ACHN (cell line): ENCODE measurements at regions not wholly inside any gene's neighbourhood (a gene's known extent, or its start where the extent isn't known, plus 50 kb on each side); places are given as distances from the start of the nearest gene placed in this dataset.

Source experiments
- DNase-seq: peaks from one replicate; pipeline ENCODE4 v3.0.0-alpha.2; 2015
- in situ Hi-C: cut with HindIII; loops from 2 replicates; pipeline ENCODE4 v1.10.0; 2017; ENCODE audit warnings: low sequenced_read_pairs, low pct_ligation_motif_present, low pct_unique_long_range_greater_than_20kb

GRCh38 chr2:120859128-120859527 lies 123.5 kb downstream of the GLI2 start:
- in situ Hi-C loops, result no loop called here
- no peak for DNase-seq

DNA sequence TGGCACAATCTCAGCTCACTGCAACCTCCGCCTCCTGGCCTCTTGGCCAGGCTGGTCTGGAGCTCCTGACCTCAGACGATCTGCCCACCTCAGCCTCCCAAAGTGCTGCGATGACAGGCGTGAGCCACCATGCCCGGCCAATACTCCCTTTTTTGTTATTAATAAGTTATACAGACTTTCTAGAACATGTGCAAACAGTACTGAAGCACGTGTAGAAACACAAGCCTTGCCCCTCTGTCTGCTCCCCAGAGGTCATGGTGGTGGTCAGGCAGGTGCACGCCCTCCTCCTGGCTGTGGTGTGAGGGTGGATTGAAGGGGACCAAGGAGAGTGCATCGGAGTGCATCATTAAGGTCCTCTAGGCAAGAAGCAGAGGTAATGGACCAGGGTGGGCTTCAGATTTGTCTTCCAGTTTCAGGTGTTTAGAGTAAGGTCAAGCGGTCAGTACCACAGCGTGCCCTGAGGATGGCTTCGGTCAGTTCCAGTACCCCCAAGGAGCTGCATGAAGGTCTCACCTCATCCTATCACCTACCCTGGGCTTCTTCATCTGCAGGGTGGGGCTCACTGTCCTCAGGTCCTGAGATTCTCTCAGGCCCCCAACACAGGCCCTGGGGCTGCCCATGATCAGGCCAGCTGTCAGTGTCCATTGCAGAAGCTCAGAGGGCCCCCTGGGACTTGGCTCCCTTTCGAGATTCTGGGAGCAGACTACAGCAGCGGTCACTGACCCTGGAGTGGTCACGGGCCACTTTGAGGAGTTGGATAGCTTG lies 124.3 kb downstream of the GLI2 start:
- in situ Hi-C loops, result no loop called here

DNA sequence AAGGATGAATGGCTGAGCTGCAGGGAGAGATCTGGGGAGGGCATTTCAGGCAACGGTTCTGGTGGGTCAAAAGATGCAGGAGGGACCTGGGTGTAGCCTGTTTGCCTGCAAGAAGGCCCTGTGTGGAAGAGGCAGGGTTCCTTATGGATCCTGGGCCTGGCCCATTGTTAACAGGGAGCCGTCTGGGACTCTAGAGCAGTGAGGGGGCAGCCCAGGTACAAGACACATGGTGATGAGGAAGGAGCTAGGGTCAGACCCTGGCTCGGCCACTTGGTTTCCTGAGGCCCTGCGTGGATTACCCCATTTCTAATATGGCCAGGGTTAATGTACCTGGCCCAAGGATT lies 124.9 kb downstream of the GLI2 start:
- DNase-seq, result no peak
- in situ Hi-C loops, result no loop called here

More for the DNA sequence above, 124.3 kb downstream of the GLI2 start:
- DNase-seq, result no peak

- in situ Hi-C loops, result no loop called here
- DNase-seq, result no peak
Observed at GRCh38 chr2:120861191-120861575, 125.5 kb downstream of the GLI2 start.

- in situ Hi-C loops, result no loop called here
- DNase-seq, result no peak
Observed at GRCh38 chr2:120861576-120862191, 126.0 kb downstream of the GLI2 start.

- in situ Hi-C loops, result no loop called here
- no peak for DNase-seq
Observed at GRCh38 chr2:120862201-120863060, 126.8 kb downstream of the GLI2 start.

GRCh38 chr2:120863146-120863545 lies 127.5 kb downstream of the GLI2 start:
- no peak for DNase-seq
- in situ Hi-C loops, result no loop called here

DNA sequence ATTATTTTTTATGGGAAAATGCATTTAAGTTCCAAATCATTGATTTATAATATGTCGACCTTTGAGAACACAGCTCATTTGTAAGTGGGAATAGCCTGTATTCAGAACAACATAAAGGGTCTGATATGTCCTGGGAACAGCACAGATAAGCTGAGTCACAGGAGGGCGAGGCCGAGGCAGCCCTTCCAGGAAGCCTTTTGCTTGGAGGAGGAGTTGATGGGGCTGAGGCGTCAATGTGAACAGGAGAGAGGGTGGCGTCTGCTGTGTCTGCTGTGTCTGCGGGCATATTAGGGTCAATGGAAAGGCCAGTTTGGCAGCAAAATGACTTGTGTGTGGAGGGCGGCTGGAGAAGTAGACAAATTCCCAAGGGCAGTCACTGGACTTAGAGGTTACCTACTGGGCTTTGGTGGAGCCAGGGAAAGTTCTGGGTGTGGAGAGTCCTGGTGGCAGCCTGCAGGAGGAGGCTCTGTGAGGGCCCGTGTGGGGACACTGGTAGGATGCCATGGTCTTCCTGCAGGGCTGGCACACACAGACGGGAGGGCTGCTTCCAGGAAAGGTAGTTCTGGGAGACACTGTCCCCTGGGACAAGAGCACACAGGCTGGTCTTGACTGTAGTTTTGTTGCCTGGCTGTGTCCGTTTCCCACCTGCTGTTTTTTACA lies 128.1 kb downstream of the GLI2 start:
- in situ Hi-C loops, result no loop called here
- peak; percentile 14 for DNase-seq

- in situ Hi-C loops, result no loop called here
- DNase-seq, result no peak
Observed at GRCh38 chr2:120864981-120865380, 129.3 kb downstream of the GLI2 start.

GRCh38 chr2:120865656-120866055 lies 130.0 kb downstream of the GLI2 start:
- in situ Hi-C loops, result no loop called here
- no peak for DNase-seq

- no peak for DNase-seq
- in situ Hi-C loops, result no loop called here
Observed at GRCh38 chr2:120866071-120866470, 130.4 kb downstream of the GLI2 start.

- DNase-seq, result no peak
- in situ Hi-C loops, result no loop called here
Observed at GRCh38 chr2:120866483-120867140, 130.9 kb downstream of the GLI2 start.

- peak; percentile 83 for DNase-seq
- in situ Hi-C loops, result no loop called here
Observed at GRCh38 chr2:120867290-120868241, 131.9 kb downstream of the GLI2 start.

- DNase-seq, result no peak
- in situ Hi-C loops, result no loop called here
Observed at GRCh38 chr2:120868366-120868765, 132.7 kb downstream of the GLI2 start.

DNA sequence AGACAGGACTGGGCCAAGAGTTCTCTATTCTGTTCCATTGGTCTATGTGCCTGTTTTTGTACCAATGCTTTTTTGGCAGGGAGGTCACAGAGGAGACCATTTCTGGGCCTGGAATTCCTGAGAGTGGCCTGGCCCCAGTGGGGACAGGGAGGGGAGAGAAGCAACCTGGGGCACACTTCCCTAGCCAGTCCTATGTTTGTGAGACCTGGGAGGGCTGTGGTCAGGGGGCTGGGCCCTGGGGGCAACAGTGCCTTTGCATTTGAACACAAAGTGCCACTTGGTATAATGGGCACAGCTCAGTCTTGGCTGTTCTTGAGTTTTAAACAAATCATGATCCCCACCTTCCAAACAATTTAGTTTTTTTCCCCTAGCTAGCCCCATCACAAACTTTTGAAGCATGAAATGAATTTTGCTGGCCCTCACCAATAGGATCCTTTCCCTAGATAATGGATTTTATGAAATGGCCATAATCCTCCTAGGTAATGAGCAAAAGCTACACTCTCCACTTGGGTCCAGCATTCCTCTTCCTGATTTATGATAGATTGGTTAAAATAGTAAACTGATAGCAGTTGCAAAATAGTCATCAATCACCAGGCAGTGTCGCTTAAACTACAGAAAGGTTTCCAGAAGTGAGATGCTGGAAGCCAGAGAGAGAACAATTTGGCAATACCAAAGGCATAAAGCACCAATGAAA lies 133.5 kb downstream of the GLI2 start:
- no peak for DNase-seq
- in situ Hi-C loops, result no loop called here

DNA sequence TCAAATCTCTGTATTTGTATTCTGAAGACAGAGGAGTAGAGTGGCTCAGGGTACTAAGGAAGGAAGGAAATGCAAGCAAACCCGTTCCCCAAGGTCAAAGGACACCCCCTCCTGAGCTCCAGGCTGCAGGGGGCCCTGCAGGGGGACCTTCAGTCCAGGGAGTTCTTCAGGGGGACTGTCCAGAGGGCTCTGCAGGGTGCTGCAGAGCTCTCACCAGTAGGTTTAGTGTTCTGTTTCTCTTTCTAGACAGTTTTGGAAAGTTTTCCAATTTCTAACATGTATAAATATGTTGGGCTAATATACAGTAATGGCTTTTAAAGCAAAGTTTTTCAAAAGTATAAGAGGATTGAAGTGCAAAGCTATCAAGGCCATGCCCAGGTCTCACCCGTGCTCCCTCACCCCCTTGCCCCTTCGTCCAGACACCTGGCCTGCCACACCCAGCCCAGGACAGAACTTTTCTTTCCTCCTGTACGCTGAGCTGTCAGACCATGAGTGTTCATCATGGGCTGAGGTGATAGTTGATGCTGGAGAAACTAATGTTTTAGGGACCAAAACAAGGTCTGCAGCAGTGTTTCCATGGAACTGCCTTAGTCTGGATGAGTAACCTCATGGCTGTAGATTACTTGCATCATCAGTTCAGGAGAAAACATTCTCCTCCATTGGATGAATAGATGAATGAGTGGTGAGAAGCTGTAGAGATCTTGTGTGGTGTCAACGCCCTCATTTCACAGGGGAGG lies 134.2 kb downstream of the GLI2 start:
- in situ Hi-C loops, result no loop called here
- DNase-seq, result no peak

GRCh38 chr2:120870467-120870788 lies 134.8 kb downstream of the GLI2 start:
- in situ Hi-C loops, result no loop called here

More at GRCh38 chr2:120870467-120870788, 134.8 kb downstream of the GLI2 start:
- DNase-seq, result no peak
